ENCODE measurements at regions not wholly inside any gene's neighbourhood (a gene's known extent, or its start where the extent isn't known, plus 50 kb on each side); places are given as distances from the start of the nearest gene placed in this dataset.

GRCh38 chr17:79422236-79422635, 188.6 kb downstream of the RBFOX3 start:
- no peak for DNase-seq (ENCODE audit: low read depth)

DNA sequence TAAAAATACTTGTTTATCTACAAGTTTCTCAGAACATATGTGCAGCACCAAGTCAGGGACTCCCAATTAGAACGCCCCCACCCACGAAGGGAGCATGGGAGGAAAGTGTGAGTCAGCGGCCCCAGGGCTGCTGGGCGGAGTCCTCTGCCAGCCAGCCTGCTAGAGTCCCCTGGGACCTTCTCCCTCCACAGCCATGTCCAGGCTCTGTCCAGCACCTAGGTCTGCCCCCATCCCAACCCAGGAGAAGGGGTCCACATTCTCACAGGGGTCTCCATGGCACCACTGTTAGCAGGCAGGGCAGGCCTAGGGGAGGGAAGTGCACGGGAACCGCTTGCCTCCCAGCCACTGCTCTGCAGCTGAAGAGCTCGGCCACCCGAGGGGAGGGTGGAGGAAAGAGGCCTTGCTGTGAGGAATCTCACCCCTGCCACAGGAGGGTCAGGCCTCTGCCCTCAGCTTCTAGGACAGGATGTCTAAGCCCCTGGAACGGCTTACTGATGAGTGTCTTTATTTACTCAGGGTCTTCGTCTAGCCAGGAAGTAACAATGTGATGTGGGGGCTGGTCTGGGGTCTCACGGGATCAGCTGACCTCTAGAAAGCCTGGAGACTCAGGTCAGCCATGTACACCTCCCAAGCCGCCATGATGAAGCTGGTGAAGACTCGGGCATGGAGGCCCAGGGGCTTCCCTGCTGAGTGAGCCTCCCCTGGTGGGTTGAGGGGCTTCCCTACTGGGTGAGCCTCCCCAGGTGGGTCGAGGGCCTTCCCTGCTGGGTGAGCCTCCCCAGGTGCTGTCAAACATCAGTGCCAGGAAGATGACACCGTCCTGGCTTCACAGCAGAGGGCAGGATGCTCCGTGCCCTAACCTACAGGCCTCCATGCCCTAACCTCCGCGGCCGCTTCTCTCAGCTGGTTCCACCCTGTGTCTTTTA, 190.3 kb downstream of the RBFOX3 start:
- peak; percentile 42 for DNase-seq (ENCODE audit: low read depth)

- DNase-seq (ENCODE audit: low read depth) = no peak
Observed at GRCh38 chr17:79417476-79417988, 193.3 kb downstream of the RBFOX3 start.

DNA sequence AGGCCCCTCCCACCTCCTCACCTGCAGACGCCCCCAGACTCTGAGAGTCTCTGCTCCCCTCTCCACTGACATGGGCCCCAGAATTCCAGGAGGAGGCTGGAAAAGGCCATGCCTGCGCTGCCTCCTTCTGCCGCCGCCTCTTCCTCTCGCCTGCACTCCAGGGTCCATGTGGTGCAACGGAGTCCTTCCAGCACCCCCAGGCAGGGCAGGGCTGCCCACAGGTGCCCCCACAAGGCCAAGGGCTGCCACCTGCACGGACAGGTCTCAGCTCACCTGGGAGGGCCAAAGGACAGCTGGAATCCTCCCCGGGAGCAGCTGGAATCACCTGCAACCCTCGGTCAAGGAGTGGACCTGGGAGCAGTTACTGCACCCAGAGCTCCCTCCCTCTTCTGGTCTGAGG, 194.9 kb downstream of the RBFOX3 start:
- DNase-seq (ENCODE audit: low read depth) = no peak

- no peak for DNase-seq (ENCODE audit: low read depth)
Observed at GRCh38 chr17:79415365-79415764, 195.5 kb downstream of the RBFOX3 start.

DNA sequence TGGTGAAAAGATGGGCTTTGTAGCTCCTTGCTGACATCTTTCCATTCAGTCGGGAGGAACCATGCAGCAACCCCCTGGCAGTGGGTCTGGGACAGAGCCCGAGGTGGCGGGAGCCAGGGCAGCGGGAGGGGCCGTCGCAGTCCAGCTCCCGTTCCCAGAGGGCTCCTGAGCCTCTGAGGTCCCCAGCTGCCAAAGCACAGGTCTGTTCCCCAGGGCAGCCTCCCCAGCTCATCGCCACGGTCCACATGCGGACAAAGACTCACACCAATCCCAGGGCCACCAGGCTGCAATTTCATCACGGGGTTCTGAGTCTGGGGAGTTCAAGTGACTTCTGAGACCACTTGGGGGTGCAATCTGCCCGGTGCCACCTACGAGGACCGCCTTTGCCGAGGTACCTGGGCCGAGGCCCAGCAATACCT, 196.0 kb downstream of the RBFOX3 start:
- no peak for DNase-seq (ENCODE audit: low read depth)

DNA sequence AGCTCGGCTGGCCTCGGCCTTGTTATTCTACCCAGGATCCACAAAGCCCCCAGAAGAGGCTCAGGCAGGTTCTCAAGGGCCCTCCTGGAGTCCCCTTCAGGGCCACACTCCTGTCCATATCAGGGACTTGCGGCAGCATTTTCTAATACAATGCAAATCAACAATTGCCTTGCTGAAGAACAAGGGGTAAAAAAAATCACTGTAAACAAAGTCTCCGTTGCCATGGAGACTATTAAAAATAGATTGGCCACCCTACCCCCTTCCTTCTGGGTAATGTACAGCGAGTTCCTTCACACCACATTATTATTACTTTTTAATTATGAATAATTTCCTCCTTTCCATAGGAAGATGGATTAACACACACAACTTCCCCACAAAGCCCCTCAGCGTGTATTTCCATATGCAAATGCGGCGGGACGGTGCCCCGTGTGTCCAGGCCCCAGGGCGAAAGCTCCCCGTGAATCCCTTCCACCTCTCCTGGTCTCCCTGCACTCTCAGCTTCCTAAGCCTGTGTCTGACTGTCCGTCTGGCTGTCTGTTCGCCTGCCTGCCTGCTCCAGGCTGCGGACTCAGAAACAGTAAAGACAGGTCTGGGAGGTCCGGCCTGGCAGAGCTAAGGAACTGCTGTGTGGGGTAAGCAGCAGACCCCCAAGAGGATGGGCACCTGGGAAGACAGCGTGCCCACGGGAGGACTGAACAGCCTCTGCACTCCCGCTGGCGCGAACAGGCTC, 196.6 kb downstream of the RBFOX3 start:
- no peak for DNase-seq (ENCODE audit: low read depth)

DNA sequence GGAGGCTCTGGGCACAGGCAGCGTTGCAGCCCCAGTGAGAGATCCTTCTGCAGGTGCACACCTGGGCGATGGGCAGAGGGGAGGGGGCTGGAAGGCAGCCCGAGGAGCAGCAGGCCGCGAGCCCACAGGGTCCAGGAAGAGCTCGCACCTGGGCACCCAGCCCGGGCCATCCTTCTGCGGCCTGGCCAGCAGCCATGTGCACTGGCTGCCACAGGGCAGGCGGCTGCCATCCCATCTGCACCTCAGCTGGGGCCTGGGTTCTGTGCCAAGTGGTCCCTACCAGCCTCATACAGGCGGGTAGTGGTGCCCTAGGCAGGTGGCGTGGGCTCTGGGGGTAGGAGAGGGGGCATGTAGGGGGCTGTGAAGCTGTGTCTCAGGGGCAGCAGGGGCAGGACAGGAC, 197.2 kb downstream of the RBFOX3 start:
- DNase-seq (ENCODE audit: low read depth) = no peak

DNA sequence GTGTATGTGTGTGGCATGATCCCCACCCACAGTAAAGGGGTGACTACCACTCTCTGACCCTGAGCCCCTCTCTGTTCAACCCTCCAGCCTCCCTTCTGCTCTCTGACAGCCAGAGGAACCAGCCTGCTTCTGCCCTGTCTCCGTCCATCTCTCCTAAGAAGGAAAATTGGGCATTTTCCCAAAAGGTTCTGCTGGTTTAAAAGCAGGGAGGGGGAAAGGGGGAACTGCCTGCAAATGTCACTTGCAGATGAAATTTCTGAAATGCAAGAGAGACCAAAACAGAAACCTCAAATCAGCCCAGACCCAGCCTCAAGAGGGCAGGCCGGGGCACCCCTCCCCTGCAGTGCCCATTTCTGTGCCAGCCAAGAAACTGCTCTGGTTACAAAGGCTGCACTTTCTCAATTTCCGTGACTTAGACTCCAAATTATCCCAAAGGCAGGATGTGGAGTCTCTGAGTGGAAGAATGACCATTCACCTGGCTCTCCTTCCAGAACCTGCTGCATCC, 197.9 kb downstream of the RBFOX3 start:
- no peak for DNase-seq (ENCODE audit: low read depth)

GRCh38 chr17:79412110-79412509, 198.7 kb downstream of the RBFOX3 start:
- no peak for DNase-seq (ENCODE audit: low read depth)

DNA sequence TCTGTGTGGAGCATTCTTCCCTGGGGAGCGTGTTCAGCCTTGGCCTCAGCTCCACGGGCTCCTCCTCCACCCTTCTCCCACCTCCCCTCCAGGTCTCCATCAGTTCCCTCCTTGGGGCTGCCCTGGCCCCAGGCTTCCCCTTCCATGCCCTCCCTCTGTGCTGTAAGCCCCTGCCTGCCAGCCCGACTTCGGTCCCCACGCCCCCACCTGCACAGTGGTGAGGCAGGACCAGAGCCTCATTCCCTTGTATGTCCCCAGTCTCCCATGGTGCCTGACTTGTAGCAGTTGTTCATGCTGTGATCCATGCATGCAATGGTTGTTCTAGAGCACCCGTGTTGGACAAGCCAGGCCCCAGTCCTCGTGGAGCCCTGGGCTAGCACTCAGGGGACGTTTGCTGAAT, 199.4 kb downstream of the RBFOX3 start:
- DNase-seq (ENCODE audit: low read depth) = no peak

DNA sequence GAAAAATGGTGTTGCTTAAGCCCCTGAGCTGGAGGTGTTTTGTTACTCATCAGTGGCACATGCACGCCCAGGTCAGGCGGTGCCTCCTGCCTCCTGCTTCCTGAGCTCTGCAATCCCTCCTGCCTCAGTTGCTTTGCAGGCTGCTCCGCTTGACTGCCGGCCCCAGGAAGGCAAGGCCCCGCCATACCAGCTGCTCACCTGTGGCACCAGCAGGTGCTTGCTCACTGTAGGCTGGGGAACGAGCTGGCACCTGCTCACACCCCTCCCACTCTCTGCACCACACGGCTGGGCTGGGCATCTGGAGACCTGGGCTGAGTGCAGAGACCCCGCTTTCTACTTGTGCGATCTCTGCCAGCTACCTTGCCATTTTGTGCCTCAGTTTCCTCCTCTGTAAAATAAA, 200.2 kb downstream of the RBFOX3 start:
- DNase-seq (ENCODE audit: low read depth) = no peak

DNA sequence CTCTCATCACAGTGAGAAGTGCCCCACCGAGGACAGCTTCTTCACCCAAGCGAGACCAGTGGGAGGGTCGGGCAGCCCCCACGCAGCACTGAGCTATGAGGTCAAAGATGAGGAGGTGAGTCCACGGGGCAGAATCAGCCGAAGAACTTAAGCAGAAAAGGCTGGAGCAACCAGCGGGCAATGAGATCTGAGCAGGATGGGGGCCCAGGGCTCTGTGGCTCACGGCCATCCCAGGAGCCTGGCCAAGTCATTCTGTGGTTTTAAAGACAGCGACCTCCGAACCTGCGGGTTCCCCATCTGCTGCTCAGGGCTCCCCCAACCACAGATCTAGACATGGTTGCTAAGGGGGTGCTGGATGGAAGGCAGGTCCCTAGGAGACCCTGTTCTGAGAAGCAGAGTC, 202.6 kb downstream of the RBFOX3 start:
- no peak for DNase-seq (ENCODE audit: low read depth)

DNA sequence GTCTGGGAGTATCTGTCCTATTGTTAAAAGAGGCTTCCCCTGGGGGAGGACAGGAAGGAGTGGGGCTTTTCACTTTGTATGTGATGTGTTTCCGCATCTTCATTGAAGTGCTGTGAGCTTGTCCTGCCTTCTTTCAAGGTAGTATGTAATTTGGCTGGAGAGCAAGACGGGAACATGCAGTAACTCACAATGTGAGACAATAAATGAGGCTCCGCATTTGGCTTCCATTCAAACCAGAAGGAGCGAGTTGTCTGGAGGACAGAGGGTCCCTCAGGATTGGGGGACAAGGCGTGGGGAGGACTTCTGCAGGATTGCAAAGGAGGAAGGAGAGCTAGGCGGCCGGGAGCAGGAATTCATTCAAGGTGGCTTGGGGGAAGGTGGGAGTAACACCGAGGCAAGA, 203.5 kb downstream of the RBFOX3 start:
- no peak for DNase-seq (ENCODE audit: low read depth)

GRCh38 chr17:79406316-79406715, 204.5 kb downstream of the RBFOX3 start:
- DNase-seq (ENCODE audit: low read depth) = peak; percentile 3

- DNase-seq (ENCODE audit: low read depth) = no peak
Observed at GRCh38 chr17:79405823-79406222, 205.0 kb downstream of the RBFOX3 start.

DNA sequence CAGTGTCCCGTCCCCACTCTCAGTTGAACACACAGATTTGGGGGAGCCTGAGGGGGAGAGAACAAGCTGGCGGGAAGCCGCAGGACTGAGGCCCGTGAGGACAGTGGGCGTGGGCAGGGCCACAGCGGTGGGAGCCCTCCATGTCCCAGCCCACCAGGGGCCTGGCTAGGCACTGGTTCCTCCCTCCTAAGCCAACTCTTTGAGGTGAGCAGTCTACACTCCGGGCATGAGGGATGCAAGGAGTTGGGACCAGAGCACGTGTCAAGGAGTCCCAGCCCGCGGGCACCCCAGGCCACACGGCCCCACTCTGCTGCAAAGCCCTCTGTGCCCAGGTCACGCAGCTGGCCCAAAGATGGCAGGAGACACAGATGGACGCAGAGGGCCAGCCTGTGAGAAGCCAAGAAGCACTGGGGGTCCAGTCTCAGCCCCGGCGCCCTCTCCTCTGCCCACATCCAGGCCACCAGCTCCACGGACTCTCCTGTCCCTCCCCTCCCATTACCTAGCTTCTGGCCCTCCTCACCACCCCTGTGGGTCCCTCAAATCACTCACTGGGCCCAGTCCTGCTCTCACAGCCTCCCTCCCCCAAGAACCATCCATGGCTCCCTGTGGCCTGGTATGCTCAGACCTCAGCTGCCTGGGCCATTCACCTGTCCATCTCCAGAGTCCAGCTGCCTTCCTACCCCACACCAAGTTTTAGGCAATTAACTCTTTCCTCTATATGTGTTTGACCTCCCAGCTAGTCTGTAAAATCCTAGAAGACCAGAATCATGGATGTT, 206.5 kb downstream of the RBFOX3 start:
- DNase-seq (ENCODE audit: low read depth) = no peak

GRCh38 chr17:79401704-79402674, 208.9 kb downstream of the RBFOX3 start:
- DNase-seq (ENCODE audit: low read depth) = no peak

DNA sequence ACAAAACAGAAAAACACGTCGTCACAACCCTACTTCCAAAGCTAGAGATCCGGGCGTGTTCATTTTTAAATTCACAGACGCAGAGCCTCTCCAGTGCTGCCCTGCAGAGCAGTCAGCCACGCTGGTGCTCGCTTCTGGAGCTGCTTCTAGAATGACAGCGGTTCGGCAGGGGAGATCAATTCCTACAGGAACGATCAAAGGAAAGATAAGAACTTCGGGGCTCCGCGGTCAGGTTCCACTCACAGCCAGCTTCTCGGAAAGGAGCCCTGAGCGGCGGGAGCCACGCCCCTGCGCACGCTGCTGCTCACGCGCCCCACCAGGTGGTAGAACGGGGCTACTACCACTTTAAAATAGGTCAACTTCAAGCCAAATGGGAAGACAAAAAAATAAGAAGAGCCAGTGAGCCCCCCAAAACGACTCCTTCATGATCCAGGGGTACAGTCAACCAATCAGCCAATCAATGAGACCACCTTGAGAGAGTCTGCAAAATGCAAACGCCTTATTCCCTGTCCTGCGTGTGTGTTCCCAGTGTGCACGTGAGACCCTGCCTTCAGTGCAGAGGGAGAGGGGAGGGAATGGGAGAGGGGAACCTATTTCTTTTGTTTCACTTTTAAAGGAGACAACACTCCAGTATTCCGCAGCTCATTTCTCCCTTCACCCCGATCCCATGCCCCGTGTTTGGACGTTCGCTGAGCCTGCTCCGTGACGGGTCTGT, 209.7 kb downstream of the RBFOX3 start:
- peak; percentile 46 for DNase-seq (ENCODE audit: low read depth)

DNA sequence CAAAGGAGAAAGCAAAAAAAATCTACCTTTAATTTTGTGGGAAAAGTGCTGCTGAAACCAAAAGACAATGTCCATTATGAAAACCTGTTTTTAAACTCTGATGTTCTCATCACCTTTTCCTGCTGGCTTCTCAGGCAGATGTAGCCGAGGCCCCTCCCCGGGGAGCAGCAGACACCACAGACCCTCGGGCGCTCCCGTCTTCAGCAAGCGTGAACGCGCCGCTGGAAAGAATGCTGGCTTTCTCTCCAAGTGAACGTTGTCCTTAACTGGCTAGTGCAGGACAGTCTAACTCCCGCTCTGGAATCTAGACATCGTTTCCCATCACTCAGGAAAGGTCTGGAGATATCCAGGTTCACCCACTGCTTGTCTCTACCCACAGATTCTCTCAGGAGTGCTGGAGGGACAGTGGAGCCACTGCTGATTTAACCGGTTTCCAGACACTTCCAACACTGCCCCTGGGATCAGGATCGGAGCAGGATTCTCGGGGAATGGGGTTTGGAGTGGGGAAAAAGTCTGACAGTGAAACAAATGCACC, 211.2 kb downstream of the RBFOX3 start:
- no peak for DNase-seq (ENCODE audit: low read depth)

All from M059J (cell line).